ENCODE measurements at regions not wholly inside any gene's neighbourhood (a gene's known extent, or its start where the extent isn't known, plus 50 kb on each side); places are given as distances from the start of the nearest gene placed in this dataset.
"Not testable (repeated sequence)": the region's sequence is repeated elsewhere in the genome, so short reads cannot be mapped to it uniquely, and the experiment has no call there.

- not testable (repeated sequence) for TF ChIP-seq CTCF, POLR2A (IDR thresholded peaks at IDR 0.05)
These were observed 752.8 kb upstream of the TPTE start for GRCh38 chr21:9768376-9769130.
